H9 (cell line): ENCODE measurements at regions not wholly inside any gene's neighbourhood (a gene's known extent, or its start where the extent isn't known, plus 50 kb on each side); places are given as distances from the start of the nearest gene placed in this dataset.

ENCODE experiments used
- DNase-seq: peaks from one replicate; pipeline ENCODE4 v3.0.0-alpha.2; 2017
- H2AFZ ChIP-seq: one replicate; pipeline ENCODE4 v1.6.1; 2013; ENCODE audit warnings: mild to moderate bottlenecking, low read length, control low read depth, moderate library complexity
- H2AK5ac ChIP-seq: 2 replicates; pipeline ENCODE4 v1.6.1; 2013; ENCODE audit warnings: low read length, control low read depth, mixed read lengths; ENCODE audit not compliant: insufficient read length
- H2BK120ac ChIP-seq: one replicate; pipeline ENCODE4 v1.6.1; 2013; ENCODE audit warnings: low read depth, mild to moderate bottlenecking, low read length, control low read depth, inconsistent platforms; ENCODE audit not compliant: poor library complexity, severe bottlenecking
- H2BK12ac ChIP-seq: 2 replicates; pipeline ENCODE4 v1.6.1; 2013; ENCODE audit warnings: low read length, control low read depth, mixed read lengths, low read depth; ENCODE audit not compliant: insufficient read length
- H2BK15ac ChIP-seq: 2 replicates; pipeline ENCODE4 v1.6.1; 2013; ENCODE audit warnings: low read depth, low read length, control low read depth
- H2BK20ac ChIP-seq: one replicate; pipeline ENCODE4 v1.6.1; 2013; ENCODE audit warnings: low read depth, mild to moderate bottlenecking, low read length, control low read depth, inconsistent platforms; ENCODE audit not compliant: poor library complexity, severe bottlenecking
- H2BK5ac ChIP-seq: 2 replicates; pipeline ENCODE4 v1.6.1; 2013; ENCODE audit warnings: low read length, control low read depth, mixed read lengths; ENCODE audit not compliant: insufficient read length
- H3K14ac ChIP-seq: 2 replicates; pipeline ENCODE4 v1.6.1; 2013; ENCODE audit warnings: low read length, control low read depth; ENCODE audit not compliant: insufficient read depth
- H3K18ac ChIP-seq: 2 replicates; pipeline ENCODE4 v1.6.1; 2013; ENCODE audit warnings: low read depth, mild to moderate bottlenecking, mixed read lengths, low read length, control low read depth; ENCODE audit not compliant: insufficient read length
- H3K23ac ChIP-seq: 2 replicates; pipeline ENCODE4 v1.6.1; 2013; ENCODE audit warnings: low read length, control low read depth, mixed read lengths, low read depth; ENCODE audit not compliant: insufficient read length
- H3K23me2 ChIP-seq: 2 replicates; pipeline ENCODE4 v1.6.1; 2013; ENCODE audit warnings: low read depth, mild to moderate bottlenecking, mixed read lengths, low read length, control low read depth; ENCODE audit not compliant: insufficient read length, poor library complexity, severe bottlenecking
- H3K27ac ChIP-seq: 2 replicates; pipeline ENCODE4 v1.5.1; 2013; ENCODE audit warnings: low read length, control low read depth, mixed read lengths, low read depth; ENCODE audit not compliant: insufficient read length
- H3K27me3 ChIP-seq: 2 replicates; pipeline ENCODE4 v1.6.1; 2013; ENCODE audit warnings: low read length, control low read depth, inconsistent platforms; ENCODE audit not compliant: insufficient read depth
- H3K4ac ChIP-seq: 2 replicates; pipeline ENCODE4 v1.6.1; 2013; ENCODE audit warnings: low read depth, mild to moderate bottlenecking, control low read depth, inconsistent platforms, low read length, moderate library complexity
- H3K4me1 ChIP-seq: 2 replicates; pipeline ENCODE4 v1.6.1; 2013; ENCODE audit warnings: low read length, control low read depth, inconsistent platforms; ENCODE audit not compliant: insufficient read depth
- H3K4me2 ChIP-seq: 2 replicates; pipeline ENCODE4 v1.6.1; 2013; ENCODE audit warnings: low read length, control low read depth, mixed read lengths; ENCODE audit not compliant: insufficient read length, insufficient read depth
- H3K56ac ChIP-seq: 2 replicates; pipeline ENCODE4 v1.6.1; 2013; ENCODE audit warnings: low read depth, mild to moderate bottlenecking, mixed read lengths, low read length, control low read depth; ENCODE audit not compliant: insufficient read length
- H3K79me1 ChIP-seq: 2 replicates; pipeline ENCODE4 v1.6.1; 2013; ENCODE audit warnings: low read depth, mild to moderate bottlenecking, moderate library complexity, low read length, control low read depth, inconsistent platforms; ENCODE audit not compliant: insufficient read depth, poor library complexity, severe bottlenecking
- H3K79me2 ChIP-seq: 2 replicates; pipeline ENCODE4 v1.6.1; 2013; ENCODE audit warnings: low read length, control low read depth, inconsistent platforms; ENCODE audit not compliant: insufficient read depth
- H3K9ac ChIP-seq: 2 replicates; pipeline ENCODE4 v1.6.1; 2013; ENCODE audit warnings: low read length, control low read depth, mixed read lengths; ENCODE audit not compliant: insufficient read length; ENCODE audit errors: extremely low read depth
- H3K9me3 ChIP-seq: one replicate; pipeline ENCODE4 v1.6.1; 2013; ENCODE audit warnings: low read depth, low read length, inconsistent platforms; ENCODE audit not compliant: control insufficient read depth
- H3T11ph ChIP-seq: one replicate; pipeline ENCODE4 v1.6.1; 2013; ENCODE audit warnings: mild to moderate bottlenecking, low read length, control low read depth, inconsistent platforms
- H4K20me1 ChIP-seq: one replicate; pipeline ENCODE4 v1.6.1; 2013; ENCODE audit not compliant: control insufficient read depth, insufficient read length, insufficient read depth
- H4K5ac ChIP-seq: 2 replicates; pipeline ENCODE4 v1.6.1; 2013; ENCODE audit warnings: low read depth, mild to moderate bottlenecking, mixed read lengths, low read length, control low read depth; ENCODE audit not compliant: insufficient read length
- H4K8ac ChIP-seq: replicated peaks from 2 replicates; pipeline ENCODE4 v1.6.1; 2013; ENCODE audit warnings: low read length, control low read depth, mixed read lengths, low read depth; ENCODE audit not compliant: insufficient read length
- H4K91ac ChIP-seq: 2 replicates; pipeline ENCODE4 v1.6.1; 2013; ENCODE audit warnings: low read depth, mild to moderate bottlenecking, moderate library complexity, mixed read lengths, low read length, control low read depth; ENCODE audit not compliant: insufficient read length
- H3K27ac Mint-ChIP-seq, 3 experiments: 2 replicates in 2 of 3; 3 replicates in 1 of 3; pipeline ENCODE4 v1.8.0; 2020 to 2021; ENCODE audit warnings: mixed read lengths in 3 of 3, mild to moderate bottlenecking in 1 of 3, moderate library complexity in 1 of 3
- H3K27me3 Mint-ChIP-seq: 2 replicates; pipeline ENCODE4 v1.8.0; 2021; ENCODE audit warnings: low read depth, mild to moderate bottlenecking, moderate library complexity, mixed read lengths
- H3K36me3 Mint-ChIP-seq, 3 experiments: 2 replicates in 2 of 3; 3 replicates in 1 of 3; pipeline ENCODE4 v1.8.0; 2020 to 2021; ENCODE audit warnings: low read depth in 3 of 3, mixed read lengths in 3 of 3; ENCODE audit not compliant: insufficient read depth in 1 of 3
- H3K4me1 Mint-ChIP-seq, 2 experiments: 2 replicates each; pipeline ENCODE4 v1.8.0; 2020; ENCODE audit warnings: mixed read lengths in 2 of 2
- H3K4me3 Mint-ChIP-seq, 2 experiments: 2 replicates in 1 of 2; 3 replicates in 1 of 2; pipeline ENCODE4 v1.8.0; 2020 to 2021; ENCODE audit warnings: mild to moderate bottlenecking in 2 of 2, mixed read lengths in 2 of 2, moderate library complexity in 1 of 2
- H3K9me3 Mint-ChIP-seq, 2 experiments: 2 replicates in 1 of 2; 3 replicates in 1 of 2; pipeline ENCODE4 v1.8.0; 2020; ENCODE audit warnings: mild to moderate bottlenecking in 2 of 2, mixed read lengths in 2 of 2, moderate library complexity in 1 of 2
- CTCF ChIP-seq: fragments of 200-600 bp; sonication (generic); conservative IDR thresholded peaks from 3 replicates; pipeline ENCODE4 v1.8.0; 2021; ENCODE audit warnings: antibody characterized with exemption, mild to moderate bottlenecking
- WGBS: extraction: QIAGEN DNeasy Blood & Tissue Kit; methylation state at CpG from one replicate; pipeline ENCODE4 v1.1.7; 2013; ENCODE audit warnings: missing lambda C conversion rate, low lambda C conversion rate, mixed read lengths; ENCODE audit not compliant: insufficient read length; ENCODE audit errors: extremely low coverage; 5-methylcytosine and 5-hydroxymethylcytosine counted together

DNA sequence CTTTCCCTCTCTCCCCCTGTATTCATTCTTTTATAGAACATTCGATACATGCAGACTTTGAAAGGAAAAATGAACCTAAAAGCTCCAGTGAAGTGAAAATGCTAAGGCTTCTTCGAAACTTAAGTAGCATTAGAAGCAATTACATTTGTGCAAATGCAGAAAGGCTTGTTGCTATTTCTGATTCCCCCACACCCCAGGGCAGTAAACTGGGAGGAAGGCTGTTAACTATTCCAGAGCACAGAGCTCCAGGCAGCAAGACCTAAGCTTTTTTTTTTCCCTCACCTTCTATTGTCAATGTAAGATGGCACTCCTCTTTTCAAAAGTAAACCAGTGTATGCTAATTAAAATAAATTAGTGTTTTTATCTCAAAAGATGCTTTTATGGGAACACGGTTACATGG, 448.9 kb upstream of the TBX3 start:
- Histone ChIP-seq H3K14ac (no peak overlapping the region), H4K91ac (no peak overlapping the region), H3K4ac (no peak overlapping the region), H2BK120ac (no peak overlapping the region), H3K9ac (no peak overlapping the region), H3K23me2 (no peaks in the 10 kb centered on the region), H4K8ac (no peak overlapping the region), H3K9me3 (no peaks in the 10 kb centered on the region), H2AK5ac (no peak overlapping the region), H3K56ac (no peak overlapping the region), H2AFZ (no peak overlapping the region), H3K79me1 (no peaks in the 10 kb centered on the region), H3K27me3 (no peaks in the 10 kb centered on the region), H3K27ac (no peak overlapping the region), H4K5ac (no peak overlapping the region), H3K4me2 (no peak overlapping the region), H3T11ph (no peak overlapping the region), H3K23ac (no peak overlapping the region), H2BK5ac (no peak overlapping the region), H2BK12ac (no peak overlapping the region), H3K79me2 (no peaks in the 10 kb centered on the region), H2BK20ac (no peak overlapping the region), H2BK15ac (no peak overlapping the region), H3K4me1 (no peaks in the 10 kb centered on the region), H4K20me1 (no peaks in the 10 kb centered on the region), H3K18ac (no peak overlapping the region)
- H3K4me1 Mint-ChIP-seq, result peaks cover 0 to 2% of the 10 kb centered on the region in 2 experiments; a peak in 1 of 4 replicates
- DNase-seq, result no peak
- H3K27me3 Mint-ChIP-seq, result peaks cover 1% of the 10 kb centered on the region
- no peaks in the 10 kb centered on the region; a peak in 1 of 5 replicates for H3K9me3 Mint-ChIP-seq
- H3K27ac Mint-ChIP-seq, result no peak overlapping the region
- H3K36me3 Mint-ChIP-seq, result no peaks in the 10 kb centered on the region
- WGBS, result no CpG with 5 or more reads among the region's 3 CpGs
- no peak overlapping the region for H3K4me3 Mint-ChIP-seq
- no peak for TF ChIP-seq CTCF
